PC-3 (cell line): ENCODE measurements at regions not wholly inside any gene's neighbourhood (a gene's known extent, or its start where the extent isn't known, plus 50 kb on each side); places are given as distances from the start of the nearest gene placed in this dataset.

Experiments used
- ATAC-seq: fragments of 200-7000 bp; cut with Tn5 transposase; 2 replicates; pipeline ENCODE4 v1.9.1; 2020; ENCODE audit warnings: mild to moderate bottlenecking, moderate library complexity
- BruUV-seq: library from RNA; stranded (reverse); fragments of 400-500 nt; replicated peaks from 2 replicates; lab custom pipeline; 2021; lab: Mats Ljungman, UMichigan
- CTCF ChIA-PET: fragments of 300-600 bp; sonication (Branson Sonifier 250); formaldehyde crosslinking; loops from one replicate; lab custom pipeline; 2022; ENCODE audit warnings: antibody characterized with exemption; lab: Charles Lee
- POLR2A ChIA-PET: fragments of 300-600 bp; sonication (Branson Sonifier 250); formaldehyde crosslinking; loops from one replicate; lab custom pipeline; 2022; ENCODE audit warnings: antibody characterized with exemption; ENCODE audit not compliant: unreplicated experiment; lab: Charles Lee
- DNase-seq: peaks from one replicate; pipeline ENCODE4 v3.0.0-alpha.2; 2015
- H2AFZ ChIP-seq: fragments of 300-600 bp; sonication (generic); 2 replicates; pipeline ENCODE4 v1.6.0; 2016; ENCODE audit warnings: antibody characterized with exemption, low read length
- H3F3A ChIP-seq: fragments of 300-600 bp; sonication (generic); one replicate; pipeline ENCODE4 v1.6.0; 2017; ENCODE audit warnings: antibody characterized with exemption, low read length, control low read depth, mild to moderate bottlenecking; ENCODE audit not compliant: unreplicated experiment
- H3K27ac ChIP-seq: fragments of 300-600 bp; sonication (generic); 2 replicates; pipeline ENCODE4 v1.5.1; 2016; ENCODE audit warnings: mild to moderate bottlenecking, low read length
- H3K27me3 ChIP-seq: fragments of 300-600 bp; sonication (generic); 2 replicates; pipeline ENCODE4 v1.6.1; 2016; ENCODE audit warnings: low read length, mixed read lengths
- H3K36me3 ChIP-seq: fragments of 300-600 bp; sonication (generic); 2 replicates; pipeline ENCODE4 v1.6.1; 2016; ENCODE audit warnings: low read depth, mixed run types, low read length, mixed read lengths
- H3K4me1 ChIP-seq: fragments of 300-600 bp; sonication (generic); 2 replicates; pipeline ENCODE4 v1.5.1; 2016; ENCODE audit warnings: low read length; ENCODE audit not compliant: insufficient read depth
- H3K4me2 ChIP-seq: fragments of 300-600 bp; sonication (generic); 2 replicates; pipeline ENCODE4 v1.6.0; 2016; ENCODE audit warnings: low read length
- H3K4me3 ChIP-seq: fragments of 300-600 bp; sonication (generic); 2 replicates; pipeline ENCODE4 v1.5.1; 2016; ENCODE audit warnings: mild to moderate bottlenecking, low read length, mixed read lengths
- H3K79me2 ChIP-seq: fragments of 300-600 bp; sonication (generic); 2 replicates; pipeline ENCODE4 v1.6.1; 2017; ENCODE audit warnings: low read length, mixed read lengths
- H3K9ac ChIP-seq: fragments of 300-600 bp; sonication (generic); 2 replicates; pipeline ENCODE4 v1.6.0; 2016; ENCODE audit warnings: mild to moderate bottlenecking, low read length
- H3K9me2 ChIP-seq: fragments of 300-600 bp; sonication (generic); replicated peaks from 2 replicates; pipeline ENCODE4 v1.6.1; 2016; ENCODE audit warnings: mixed run types, low read length, mixed read lengths
- H3K9me3 ChIP-seq: fragments of 300-600 bp; sonication (generic); 2 replicates; pipeline ENCODE4 v1.6.1; 2016; ENCODE audit warnings: low read length, mixed read lengths
- H4K20me1 ChIP-seq: fragments of 300-600 bp; sonication (generic); 2 replicates; pipeline ENCODE4 v1.6.1; 2016; ENCODE audit warnings: low read length, mixed read lengths
- CTCF ChIP-seq: fragments of 300-600 bp; sonication (generic); conservative IDR thresholded peaks from 2 replicates; pipeline ENCODE4 v1.5.1; 2017; ENCODE audit warnings: antibody characterized with exemption, low read depth, mild to moderate bottlenecking, low read length
- EZH2 ChIP-seq: fragments of 300-600 bp; sonication (generic); IDR thresholded peaks from one replicate; pipeline ENCODE4 v1.6.1; 2017; ENCODE audit warnings: antibody characterized with exemption, mild to moderate bottlenecking, low read length; ENCODE audit not compliant: unreplicated experiment
- EZH2phosphoT487 ChIP-seq: fragments of 300-600 bp; sonication (generic); IDR thresholded peaks from 2 replicates; pipeline ENCODE4 v1.6.1; 2018; ENCODE audit warnings: mild to moderate bottlenecking, antibody characterized with exemption, low read length, borderline replicate concordance
- intact Hi-C: fragments of 100-400 bp; cut with micrococcal nuclease; formaldehyde crosslinking; loops from 2 replicates; pipeline ENCODE4 v1.9.0; 2023

GRCh38 chr9:113790093-113790492 lies 86.0 kb upstream of the ZNF618 start:
- Histone ChIP-seq H3K4me1 (no peaks in the 10 kb centered on the region), H3K27me3 (peaks cover 20% of the 10 kb centered on the region), H3K79me2 (no peaks in the 10 kb centered on the region), H3F3A (no peaks in the 10 kb centered on the region), H2AFZ (no peak overlapping the region), H3K9me2 (no peaks in the 10 kb centered on the region), H3K27ac (no peak overlapping the region), H3K9ac (no peak overlapping the region), H3K4me3 (no peak overlapping the region), H3K4me2 (no peak overlapping the region), H4K20me1 (no peaks in the 10 kb centered on the region), H3K9me3 (no peaks in the 10 kb centered on the region), H3K36me3 (no peaks in the 10 kb centered on the region)
- no peak for ATAC-seq
- no peak for DNase-seq
- no TSS peak for BruUV-seq
- intact Hi-C loops: no loop called here
- TF ChIP-seq CTCF (no peak), EZH2phosphoT487 (no peak), EZH2 (no peak)
- ChIA-PET CTCF (no interaction called here), POLR2A (interaction anchor here (0.5 kb wide), 1 partner anchor 1483 kb away, joined by 3 read pairs; no protein-coding TSS in a partner anchor)

- no peaks in the 10 kb centered on the region for H3K9me2 ChIP-seq
- H3K4me2 ChIP-seq: no peak overlapping the region
- no peak overlapping the region for H2AFZ ChIP-seq
- DNase-seq (no peak), ATAC-seq (no peak)
- CTCF ChIA-PET: no interaction called here
- no peaks in the 10 kb centered on the region for H3K9me3 ChIP-seq
- BruUV-seq: no TSS peak
- peaks cover 20% of the 10 kb centered on the region for H3K27me3 ChIP-seq
- no peaks in the 10 kb centered on the region for H4K20me1 ChIP-seq
- no peak overlapping the region for H3K27ac ChIP-seq
- H3F3A ChIP-seq: no peaks in the 10 kb centered on the region
- no peak overlapping the region for H3K4me3 ChIP-seq
- H3K9ac ChIP-seq: no peak overlapping the region
- POLR2A ChIA-PET: no interaction called here
- no peaks in the 10 kb centered on the region for H3K36me3 ChIP-seq
- H3K4me1 ChIP-seq: 0 out of 2 replicates have a peak, but pooled peaks cover 2% of the 10 kb centered on the region
- TF ChIP-seq EZH2: no peak
- intact Hi-C loops: no loop called here
- no peaks in the 10 kb centered on the region for H3K79me2 ChIP-seq
These were observed 82.6 kb upstream of the ZNF618 start for GRCh38 chr9:113793558-113793957.

GRCh38 chr9:113794721-113795120 lies 81.4 kb upstream of the ZNF618 start:
- Histone ChIP-seq H3K9ac (no peak overlapping the region), H3K79me2 (no peaks in the 10 kb centered on the region), H3K4me1 (0 out of 2 replicates have a peak, but pooled peaks cover 3% of the 10 kb centered on the region), H3K27ac (no peak overlapping the region), H2AFZ (no peak overlapping the region), H3K9me2 (no peaks in the 10 kb centered on the region), H3K9me3 (no peaks in the 10 kb centered on the region), H4K20me1 (no peaks in the 10 kb centered on the region), H3K4me3 (no peak overlapping the region), H3K4me2 (no peak overlapping the region), H3F3A (no peaks in the 10 kb centered on the region), H3K27me3 (peaks cover 12% of the 10 kb centered on the region; the same call in 1 of the 2 replicates), H3K36me3 (no peaks in the 10 kb centered on the region)
- TF ChIP-seq CTCF (no peak), EZH2 (no peak), EZH2phosphoT487 (no peak)
- no TSS peak for BruUV-seq
- ChIA-PET CTCF (no interaction called here), POLR2A (no interaction called here)
- no peak for DNase-seq
- ATAC-seq: no peak
- intact Hi-C loops: no loop called here
